ENCODE measurements at regions not wholly inside any gene's neighbourhood (a gene's known extent, or its start where the extent isn't known, plus 50 kb on each side); places are given as distances from the start of the nearest gene placed in this dataset.
A peak's percentile ranks its signal among the peaks of the same experiment; 100 is the strongest.
"Not testable (repeated sequence)": the region's sequence is repeated elsewhere in the genome, so short reads cannot be mapped to it uniquely, and the experiment has no call there.

DNA sequence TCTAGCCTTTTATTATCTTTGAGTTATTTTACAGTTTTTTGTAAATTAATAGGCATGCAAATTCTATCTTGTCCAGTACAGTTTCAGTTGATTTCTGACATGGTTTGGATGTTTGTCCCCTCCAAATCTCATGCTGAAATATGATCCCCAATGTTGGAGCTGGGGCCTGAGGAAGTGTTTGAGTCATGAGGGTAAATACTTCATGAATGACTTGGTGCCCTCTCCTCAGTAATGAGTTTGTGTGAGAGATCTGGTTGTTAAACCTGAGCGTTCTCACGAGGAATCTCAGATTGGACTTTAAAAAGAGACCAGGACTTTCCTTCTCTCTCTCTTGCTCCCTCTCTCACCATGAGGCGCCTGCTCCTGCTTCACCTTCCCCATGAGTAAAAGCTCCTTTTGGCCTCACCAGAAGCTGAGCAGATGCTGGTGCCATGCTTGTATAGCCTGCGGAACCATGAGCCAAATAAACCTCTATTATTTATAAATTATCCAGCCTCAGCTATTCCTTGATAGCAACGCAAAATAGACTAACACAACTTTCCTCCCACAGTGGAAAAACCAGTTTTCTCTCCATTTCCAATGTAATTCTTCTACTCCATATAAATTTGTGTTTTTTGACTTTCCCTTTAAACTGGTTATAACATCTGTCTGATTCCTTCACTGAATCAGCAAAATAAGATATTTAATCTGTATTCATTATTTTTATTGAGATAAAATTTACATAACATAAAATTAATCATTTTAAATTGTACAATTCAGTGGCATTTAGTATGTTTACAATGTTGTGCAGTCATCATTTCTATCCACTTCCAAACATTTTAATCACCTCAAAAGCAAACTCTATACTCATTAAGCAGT is 78.7 kb upstream of the PRSS16 start:
- Histone ChIP-seq H3K79me2 (ENCODE audit: insufficient read depth, low read length) (no peaks in the 10 kb centered on the region), H3K27me3 (ENCODE audit: low read length) (no peaks in the 10 kb centered on the region), H3K4me2 (ENCODE audit: low read depth, low read length, poor library complexity, severe bottlenecking) (no peak overlapping the region)

DNA sequence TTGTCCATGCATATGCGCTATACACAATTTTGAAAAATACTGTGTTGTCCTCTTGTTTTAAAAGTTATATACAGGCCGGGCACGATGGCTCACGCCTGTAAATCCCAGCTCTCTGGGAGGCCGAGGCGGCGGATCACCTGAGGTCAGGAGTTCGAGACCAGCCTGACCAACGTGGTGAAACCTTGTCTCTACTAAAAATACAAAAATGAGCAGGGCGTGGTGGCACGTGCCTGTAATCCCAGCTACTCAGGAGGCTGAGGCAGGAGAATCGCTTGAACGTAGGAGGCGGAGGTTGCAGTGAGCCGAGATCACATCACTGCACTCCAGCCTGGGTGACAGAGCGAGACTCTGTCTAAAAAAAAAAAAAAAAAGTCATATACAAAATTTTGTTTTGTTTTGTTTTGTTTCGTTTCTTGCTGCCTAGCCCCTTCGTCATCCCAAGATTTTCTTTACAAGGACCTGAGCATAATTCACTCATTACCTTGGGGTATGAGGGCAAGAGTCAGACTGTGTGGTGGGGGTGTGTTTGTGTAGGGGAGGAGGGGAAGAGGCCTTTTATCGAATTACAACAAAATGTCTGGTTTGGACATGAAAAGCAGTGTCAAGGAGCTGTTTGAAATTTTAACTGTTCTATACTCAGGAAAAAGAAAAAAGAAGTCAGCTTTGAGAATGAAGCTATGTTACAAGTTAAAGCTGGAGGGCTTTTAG is 74.8 kb upstream of the PRSS16 start:
- H3F3A ChIP-seq (ENCODE audit: insufficient read depth); H3K4me2 ChIP-seq (ENCODE audit: low read depth, low read length, poor library complexity, severe bottlenecking); H3K9ac ChIP-seq (ENCODE audit: low read length); H2AFZ ChIP-seq (ENCODE audit: low read depth, low read length, severe bottlenecking); H3K27ac ChIP-seq (ENCODE audit: low read depth, low read length); H3K4me3 ChIP-seq (ENCODE audit: insufficient read depth, low read length, poor library complexity, severe bottlenecking); H3K27me3 ChIP-seq (ENCODE audit: low read length); H3K9me2 ChIP-seq (replicated peaks; ENCODE audit: insufficient read depth, low read length); H3K9me3 ChIP-seq (ENCODE audit: insufficient read depth, low read length); H3K36me3 ChIP-seq (ENCODE audit: low read length); H3K79me2 ChIP-seq (ENCODE audit: insufficient read depth, low read length); H4K20me1 ChIP-seq (ENCODE audit: low read depth, low read length): not testable (repeated sequence)

More for the DNA sequence above, 78.7 kb upstream of the PRSS16 start:
- no peak overlapping the region for H2AFZ ChIP-seq (ENCODE audit: low read depth, low read length, severe bottlenecking)
- no peaks in the 10 kb centered on the region for H3F3A ChIP-seq (ENCODE audit: insufficient read depth)
- no peak overlapping the region for H3K27ac ChIP-seq (ENCODE audit: low read depth, low read length)
- no peaks in the 10 kb centered on the region for H3K36me3 ChIP-seq (ENCODE audit: low read length)
- no peak overlapping the region for H3K9ac ChIP-seq (ENCODE audit: low read length)
- H4K20me1 ChIP-seq (ENCODE audit: low read depth, low read length) = no peaks in the 10 kb centered on the region
- H3K4me3 ChIP-seq (ENCODE audit: insufficient read depth, low read length, poor library complexity, severe bottlenecking) = no peak overlapping the region
- H3K9me3 ChIP-seq (ENCODE audit: insufficient read depth, low read length) = 0 out of 2 replicates have a peak, but pooled peaks cover 4% of the 10 kb centered on the region
- TF ChIP-seq EZH2phosphoT487 (conservative IDR thresholded peaks at IDR 0.05; ENCODE audit: low read length) = no peak
- TF ChIP-seq, protein P1, sequence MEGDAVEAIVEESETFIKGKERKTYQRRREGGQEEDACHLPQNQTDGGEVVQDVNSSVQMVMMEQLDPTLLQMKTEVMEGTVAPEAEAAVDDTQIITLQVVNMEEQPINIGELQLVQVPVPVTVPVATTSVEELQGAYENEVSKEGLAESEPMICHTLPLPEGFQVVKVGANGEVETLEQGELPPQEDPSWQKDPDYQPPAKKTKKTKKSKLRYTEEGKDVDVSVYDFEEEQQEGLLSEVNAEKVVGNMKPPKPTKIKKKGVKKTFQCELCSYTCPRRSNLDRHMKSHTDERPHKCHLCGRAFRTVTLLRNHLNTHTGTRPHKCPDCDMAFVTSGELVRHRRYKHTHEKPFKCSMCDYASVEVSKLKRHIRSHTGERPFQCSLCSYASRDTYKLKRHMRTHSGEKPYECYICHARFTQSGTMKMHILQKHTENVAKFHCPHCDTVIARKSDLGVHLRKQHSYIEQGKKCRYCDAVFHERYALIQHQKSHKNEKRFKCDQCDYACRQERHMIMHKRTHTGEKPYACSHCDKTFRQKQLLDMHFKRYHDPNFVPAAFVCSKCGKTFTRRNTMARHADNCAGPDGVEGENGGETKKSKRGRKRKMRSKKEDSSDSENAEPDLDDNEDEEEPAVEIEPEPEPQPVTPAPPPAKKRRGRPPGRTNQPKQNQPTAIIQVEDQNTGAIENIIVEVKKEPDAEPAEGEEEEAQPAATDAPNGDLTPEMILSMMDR (IDR thresholded peaks at IDR 0.05; ENCODE audit: insufficient read depth, low read length, poor library complexity, severe bottlenecking) = no peak
- H3K9me2 ChIP-seq (replicated peaks; ENCODE audit: insufficient read depth, low read length) = no peaks in the 10 kb centered on the region

DNA sequence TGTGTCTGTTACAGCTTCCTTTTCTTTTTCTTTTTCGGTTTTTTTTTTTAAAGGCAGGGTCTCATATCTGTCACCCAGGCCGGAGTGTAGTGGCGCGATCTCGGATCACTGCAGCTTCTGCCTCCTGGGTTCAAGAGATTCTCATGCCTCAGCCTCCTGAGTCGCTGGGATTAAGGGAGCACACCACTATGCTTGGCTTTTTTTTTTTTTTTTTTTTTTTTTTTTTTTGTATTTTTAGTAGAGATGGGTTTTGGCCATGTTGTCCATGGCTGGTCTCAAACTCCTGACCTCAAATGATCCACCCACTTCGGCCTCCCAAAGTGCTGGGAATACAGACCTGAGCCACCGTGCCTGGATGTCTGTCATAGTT is 74.3 kb upstream of the PRSS16 start:
- H2AFZ ChIP-seq (ENCODE audit: low read depth, low read length, severe bottlenecking); H3K9ac ChIP-seq (ENCODE audit: low read length); H3K4me3 ChIP-seq (ENCODE audit: insufficient read depth, low read length, poor library complexity, severe bottlenecking); H3K9me3 ChIP-seq (ENCODE audit: insufficient read depth, low read length); H3K9me2 ChIP-seq (replicated peaks; ENCODE audit: insufficient read depth, low read length); H3K27ac ChIP-seq (ENCODE audit: low read depth, low read length); H3K79me2 ChIP-seq (ENCODE audit: insufficient read depth, low read length); H3K4me2 ChIP-seq (ENCODE audit: low read depth, low read length, poor library complexity, severe bottlenecking); H3K36me3 ChIP-seq (ENCODE audit: low read length); H4K20me1 ChIP-seq (ENCODE audit: low read depth, low read length); H3K27me3 ChIP-seq (ENCODE audit: low read length); H3F3A ChIP-seq (ENCODE audit: insufficient read depth): not testable (repeated sequence)

DNA sequence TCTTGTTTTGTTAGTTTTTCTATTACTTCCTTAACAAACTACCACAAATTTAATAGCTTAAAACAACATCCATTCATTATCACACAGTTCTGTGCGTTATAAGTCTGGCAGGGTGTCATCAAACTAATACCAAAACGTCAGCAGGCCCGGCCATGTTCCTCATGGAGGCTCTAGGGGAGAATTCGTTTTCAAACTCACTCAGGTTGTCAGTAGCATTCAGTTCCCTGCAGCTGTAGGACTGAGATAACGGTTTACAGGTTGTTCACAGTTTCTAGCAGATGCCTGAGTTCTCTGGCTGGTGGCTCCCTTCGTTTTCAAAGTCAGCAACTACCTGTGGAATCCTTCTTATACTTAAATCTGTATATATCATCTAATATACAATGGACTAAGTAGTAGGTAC is 72.5 kb upstream of the PRSS16 start:
- no peaks in the 10 kb centered on the region for H3K27me3 ChIP-seq (ENCODE audit: low read length)
- H3K9me2 ChIP-seq (replicated peaks; ENCODE audit: insufficient read depth, low read length) = no peaks in the 10 kb centered on the region
- H3K4me3 ChIP-seq (ENCODE audit: insufficient read depth, low read length, poor library complexity, severe bottlenecking) = no peak overlapping the region
- H3K4me2 ChIP-seq (ENCODE audit: low read depth, low read length, poor library complexity, severe bottlenecking) = no peak overlapping the region
- no peak overlapping the region for H3K9ac ChIP-seq (ENCODE audit: low read length)
- no peaks in the 10 kb centered on the region for H3K79me2 ChIP-seq (ENCODE audit: insufficient read depth, low read length)
- H3K36me3 ChIP-seq (ENCODE audit: low read length) = no peaks in the 10 kb centered on the region
- no peak for TF ChIP-seq EZH2phosphoT487 (conservative IDR thresholded peaks at IDR 0.05; ENCODE audit: low read length)
- TF ChIP-seq, protein P1 (IDR thresholded peaks at IDR 0.05; ENCODE audit: insufficient read depth, low read length, poor library complexity, severe bottlenecking) = no peak
- no peaks in the 10 kb centered on the region for H4K20me1 ChIP-seq (ENCODE audit: low read depth, low read length)
- H3K9me3 ChIP-seq (ENCODE audit: insufficient read depth, low read length) = no peaks in the 10 kb centered on the region
- 0 out of 2 replicates have a peak, but pooled peaks cover 7% of the 10 kb centered on the region for H3F3A ChIP-seq (ENCODE audit: insufficient read depth)
- H3K27ac ChIP-seq (ENCODE audit: low read depth, low read length) = no peak overlapping the region
- H2AFZ ChIP-seq (ENCODE audit: low read depth, low read length, severe bottlenecking) = peak overlapping the region; percentile 21
